Gastrocnemius medialis (tissue), 4 donors: ENCODE measurements at regions not wholly inside any gene's neighbourhood (a gene's known extent, or its start where the extent isn't known, plus 50 kb on each side); places are given as distances from the start of the nearest gene placed in this dataset.

ENCODE experiments used
- ATAC-seq, 2 donors: fragments of 150-250 bp; one replicate each; pipeline ENCODE4 v1.9.1; 2016
- DNase-seq, 2 donors: peaks; one replicate each; pipeline ENCODE4 v3.0.0-alpha.2; 2019
- H3K27ac ChIP-seq, 4 donors: fragments of 200-600 bp; sonication (generic); 1 replicate in 1 of 4; 2 replicates in 3 of 4; pipeline ENCODE4 v1.5.1; 2016 to 2018; ENCODE audit warnings: mild to moderate bottlenecking in 2 of 4, moderate library complexity in 1 of 4
- H3K27me3 ChIP-seq, 3 donors: fragments of 200-600 bp; sonication (generic) in 2 of 3; 1 replicate in 1 of 3; 2 replicates in 2 of 3; pipeline versions ENCODE4 v1.5.1 to v1.6.0; 2016 to 2019; ENCODE audit warnings: mild to moderate bottlenecking in 1 of 3, moderate library complexity in 1 of 3
- H3K36me3 ChIP-seq, 2 donors: fragments of 200-600 bp; sonication (generic) in 1 of 2; one replicate each; pipeline ENCODE4 v1.5.1; 2017 to 2018
- H3K4me1 ChIP-seq, 2 donors: fragments of 200-600 bp; sonication (generic) in 1 of 2; one replicate each; pipeline ENCODE4 v1.5.1; 2016 to 2017; ENCODE audit warnings: mild to moderate bottlenecking in 2 of 2
- H3K4me3 ChIP-seq, 4 donors: fragments of 200-600 bp; sonication (generic) in 3 of 4; 1 replicate in 1 of 4; 2 replicates in 3 of 4; pipeline ENCODE4 v1.5.1; 2016 to 2019; ENCODE audit warnings: mild to moderate bottlenecking in 2 of 4
- H3K9me3 ChIP-seq, 3 donors: fragments of 200-600 bp; sonication (generic) in 2 of 3; 1 replicate in 1 of 3; 2 replicates in 2 of 3; pipeline ENCODE4 v1.5.1; 2016 to 2019
- POLR2A ChIP-seq, 2 donors: fragments of 450-650 bp; IDR thresholded peaks; one replicate each; pipeline ENCODE4 v1.6.1; 2017; ENCODE audit warnings: antibody characterized with exemption in 2 of 2, mild to moderate bottlenecking in 2 of 2, moderate library complexity in 2 of 2
- in situ Hi-C, 4 donors: fragments of 200-750 bp; cut with MboI; loops; one replicate each; pipeline versions ENCODE4 v1.15.0 to v1.8.0; 2017; ENCODE audit warnings: low sequenced_read_pairs in 4 of 4
- intact Hi-C: fragments of 100-400 bp; cut with DNase I; formaldehyde crosslinking; loops from one replicate; pipeline ENCODE4 v1.15.1; 2023; ENCODE audit warnings: low total_unique reads
- TF ChIP-seq, protein P1 (sequence below), 5 experiments: fragments of 450-650 bp in 3 of 5; fragments of 200-600 bp in 2 of 5; sonication (generic) in 2 of 5; IDR thresholded peaks in 4 of 5; conservative IDR thresholded peaks in 1 of 5; 1 replicate in 4 of 5; 2 replicates in 1 of 5; pipeline ENCODE4 v1.5.1; 2016 to 2019; ENCODE audit warnings: antibody characterized with exemption in 5 of 5, mild to moderate bottlenecking in 3 of 5, moderate library complexity in 3 of 5

DNA sequence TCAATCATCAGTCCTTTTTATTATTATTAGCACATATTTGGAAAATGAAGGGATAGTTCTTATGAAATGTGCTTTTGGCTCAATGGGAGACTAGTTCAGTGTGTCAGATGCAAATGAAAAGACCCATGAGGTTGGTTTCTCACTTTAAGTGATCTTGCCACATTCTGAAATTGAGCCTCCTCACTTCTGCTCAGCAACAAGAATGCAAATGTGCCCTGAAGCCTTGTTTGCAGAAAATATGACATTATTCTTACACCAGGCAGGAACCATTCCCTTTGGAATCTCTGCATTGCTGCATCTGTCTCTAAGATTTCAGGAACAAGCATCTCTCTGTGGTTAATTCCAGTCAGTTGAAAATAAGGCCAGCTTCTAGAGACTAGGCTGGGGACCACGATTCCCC lies 186.1 kb upstream of the PLPP4 start:
- no peak for TF ChIP-seq POLR2A (IDR thresholded peaks at IDR 0.05)
- TF ChIP-seq, protein P1, sequence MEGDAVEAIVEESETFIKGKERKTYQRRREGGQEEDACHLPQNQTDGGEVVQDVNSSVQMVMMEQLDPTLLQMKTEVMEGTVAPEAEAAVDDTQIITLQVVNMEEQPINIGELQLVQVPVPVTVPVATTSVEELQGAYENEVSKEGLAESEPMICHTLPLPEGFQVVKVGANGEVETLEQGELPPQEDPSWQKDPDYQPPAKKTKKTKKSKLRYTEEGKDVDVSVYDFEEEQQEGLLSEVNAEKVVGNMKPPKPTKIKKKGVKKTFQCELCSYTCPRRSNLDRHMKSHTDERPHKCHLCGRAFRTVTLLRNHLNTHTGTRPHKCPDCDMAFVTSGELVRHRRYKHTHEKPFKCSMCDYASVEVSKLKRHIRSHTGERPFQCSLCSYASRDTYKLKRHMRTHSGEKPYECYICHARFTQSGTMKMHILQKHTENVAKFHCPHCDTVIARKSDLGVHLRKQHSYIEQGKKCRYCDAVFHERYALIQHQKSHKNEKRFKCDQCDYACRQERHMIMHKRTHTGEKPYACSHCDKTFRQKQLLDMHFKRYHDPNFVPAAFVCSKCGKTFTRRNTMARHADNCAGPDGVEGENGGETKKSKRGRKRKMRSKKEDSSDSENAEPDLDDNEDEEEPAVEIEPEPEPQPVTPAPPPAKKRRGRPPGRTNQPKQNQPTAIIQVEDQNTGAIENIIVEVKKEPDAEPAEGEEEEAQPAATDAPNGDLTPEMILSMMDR (IDR thresholded peaks at IDR 0.05 in 4 of 5, conservative IDR thresholded peaks at IDR 0.05 in 1 of 5), result no peak
- DNase-seq (no peak), ATAC-seq (no peak)
- H3K27ac ChIP-seq, result no peak overlapping the region
- no peaks in the 10 kb centered on the region for H3K36me3 ChIP-seq
- H3K9me3 ChIP-seq, result no peaks in the 10 kb centered on the region
- intact Hi-C loops (no loop called here), in situ Hi-C loops (no loop called here)
- no peaks in the 10 kb centered on the region for H3K27me3 ChIP-seq
- no peak overlapping the region for H3K4me3 ChIP-seq
- H3K4me1 ChIP-seq, result no peaks in the 10 kb centered on the region

- intact Hi-C loops, result no loop called here
- Histone ChIP-seq H3K36me3 (no peaks in the 10 kb centered on the region), H3K4me3 (no peak overlapping the region), H3K27me3 (no peaks in the 10 kb centered on the region), H3K9me3 (no peaks in the 10 kb centered on the region), H3K27ac (no peak overlapping the region), H3K4me1 (no peaks in the 10 kb centered on the region)
- ATAC-seq (no peak), DNase-seq (no peak)
- in situ Hi-C loops, result no loop called here
- TF ChIP-seq POLR2A (IDR thresholded peaks at IDR 0.05), result no peak
- TF ChIP-seq, protein P1 (IDR thresholded peaks at IDR 0.05 in 4 of 5, conservative IDR thresholded peaks at IDR 0.05 in 1 of 5), result no peak
These were observed 185.3 kb upstream of the PLPP4 start for GRCh38 chr10:120271696-120272095.

GRCh38 chr10:120272350-120272749 lies 184.7 kb upstream of the PLPP4 start:
- intact Hi-C loops, result no loop called here
- Histone ChIP-seq H3K9me3 (no peaks in the 10 kb centered on the region), H3K27me3 (no peaks in the 10 kb centered on the region), H3K27ac (no peak overlapping the region), H3K4me3 (no peak overlapping the region), H3K4me1 (no peaks in the 10 kb centered on the region), H3K36me3 (no peaks in the 10 kb centered on the region)
- no peak for ATAC-seq
- no peak for TF ChIP-seq POLR2A (IDR thresholded peaks at IDR 0.05)
- TF ChIP-seq, protein P1 (IDR thresholded peaks at IDR 0.05 in 4 of 5, conservative IDR thresholded peaks at IDR 0.05 in 1 of 5), result no peak
- in situ Hi-C loops, result no loop called here
- DNase-seq, result no peak

DNA sequence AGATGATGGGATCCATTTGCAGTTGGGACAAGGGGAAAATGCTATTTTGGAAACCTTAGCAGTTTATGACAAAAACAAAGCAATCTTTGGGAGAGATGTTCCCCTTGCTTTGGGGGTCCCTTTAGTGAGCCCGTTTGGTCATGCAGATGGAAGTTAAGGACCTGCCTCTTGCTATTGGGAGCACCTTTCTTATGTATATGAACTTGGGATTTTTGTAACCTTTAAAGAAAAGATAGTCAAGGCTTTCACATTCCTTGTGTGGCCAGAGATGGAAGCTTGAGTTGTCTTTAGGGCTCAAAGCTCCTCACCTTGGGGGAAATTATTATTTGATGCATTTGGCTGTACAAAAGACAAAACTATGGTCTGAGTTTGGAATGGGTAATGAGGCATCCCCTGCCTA lies 179.0 kb upstream of the PLPP4 start:
- no peak overlapping the region for H3K4me3 ChIP-seq
- H3K27ac ChIP-seq, result no peak overlapping the region
- H3K36me3 ChIP-seq, result no peaks in the 10 kb centered on the region
- no peaks in the 10 kb centered on the region for H3K4me1 ChIP-seq
- H3K27me3 ChIP-seq, result no peaks in the 10 kb centered on the region
- intact Hi-C loops, result no loop called here
- H3K9me3 ChIP-seq, result no peaks in the 10 kb centered on the region
- ATAC-seq, result no peak
- in situ Hi-C loops, result no loop called here
- no peak for DNase-seq
- TF ChIP-seq, protein P1 (IDR thresholded peaks at IDR 0.05 in 4 of 5, conservative IDR thresholded peaks at IDR 0.05 in 1 of 5), result no peak
- TF ChIP-seq POLR2A (IDR thresholded peaks at IDR 0.05), result no peak

- no peaks in the 10 kb centered on the region for H3K36me3 ChIP-seq
- intact Hi-C loops (no loop called here), in situ Hi-C loops (no loop called here)
- H3K27me3 ChIP-seq, result no peaks in the 10 kb centered on the region
- TF ChIP-seq, protein P1 (IDR thresholded peaks at IDR 0.05 in 4 of 5, conservative IDR thresholded peaks at IDR 0.05 in 1 of 5), result no peak
- TF ChIP-seq POLR2A (IDR thresholded peaks at IDR 0.05), result no peak
- no peak overlapping the region for H3K27ac ChIP-seq
- H3K4me1 ChIP-seq, result no peaks in the 10 kb centered on the region
- DNase-seq, result no peak
- H3K9me3 ChIP-seq, result no peaks in the 10 kb centered on the region
- H3K4me3 ChIP-seq, result no peak overlapping the region
- no peak for ATAC-seq
These were observed 177.8 kb upstream of the PLPP4 start for GRCh38 chr10:120279196-120279595.
